Nephron (organoid): ENCODE measurements at regions not wholly inside any gene's neighbourhood (a gene's known extent, or its start where the extent isn't known, plus 50 kb on each side); places are given as distances from the start of the nearest gene placed in this dataset.

Source experiments
- H3K27ac Mint-ChIP-seq, 3 experiments: 2 replicates each; pipeline ENCODE4 v1.8.0; 2020; ENCODE audit warnings: mixed read lengths in 3 of 3, mild to moderate bottlenecking in 2 of 3, moderate library complexity in 1 of 3
- H3K27me3 Mint-ChIP-seq: 2 replicates; pipeline ENCODE4 v1.8.0; 2021; ENCODE audit warnings: low read depth, mild to moderate bottlenecking, moderate library complexity, mixed read lengths
- H3K36me3 Mint-ChIP-seq: 2 replicates; pipeline ENCODE4 v1.8.0; 2020; ENCODE audit warnings: low read depth, mixed read lengths
- H3K4me1 Mint-ChIP-seq: 2 replicates; pipeline ENCODE4 v1.8.0; 2020; ENCODE audit warnings: mixed read lengths
- H3K4me3 Mint-ChIP-seq, 3 experiments: 2 replicates each; pipeline ENCODE4 v1.8.0; 2020; ENCODE audit warnings: mild to moderate bottlenecking in 3 of 3, mixed read lengths in 3 of 3, moderate library complexity in 2 of 3
- H3K9me3 Mint-ChIP-seq: 2 replicates; pipeline ENCODE4 v1.8.0; 2020; ENCODE audit warnings: mixed read lengths
- TF ChIP-seq, protein P1 (sequence below), 3 experiments: fragments of 200-600 bp; sonication (generic); IDR thresholded peaks; one replicate each; pipeline ENCODE4 v1.5.0; 2021; ENCODE audit warnings: antibody characterized with exemption in 3 of 3; ENCODE audit not compliant: unreplicated experiment in 3 of 3

DNA sequence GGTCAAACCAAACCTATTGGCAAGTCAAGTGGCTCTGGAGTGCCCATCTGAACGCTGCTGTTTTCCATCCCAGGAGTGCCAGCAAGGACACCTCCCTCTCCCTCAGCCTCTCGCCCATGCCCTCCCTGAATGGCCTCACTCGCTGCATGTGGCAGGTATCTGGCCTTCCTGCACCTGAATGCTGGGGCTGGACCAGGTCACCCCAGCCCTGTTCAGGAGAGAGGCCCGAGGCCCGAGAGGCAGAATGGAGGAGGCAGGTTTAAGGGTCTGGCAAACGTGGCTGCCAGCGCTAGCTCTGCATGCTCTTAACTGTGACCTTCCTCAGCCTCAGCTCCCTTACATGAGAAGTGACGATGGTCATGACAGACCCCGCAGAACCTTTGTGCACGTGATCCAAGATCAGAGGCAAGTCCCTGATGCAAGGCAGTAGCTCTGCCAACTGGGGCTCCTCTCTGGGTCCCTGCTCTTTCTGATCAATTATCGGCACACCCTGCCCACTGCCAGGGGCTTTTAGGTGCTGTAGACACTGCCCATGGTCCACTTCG, 295.7 kb upstream of the ZMIZ1 start:
- H3K36me3 Mint-ChIP-seq = no peaks in the 10 kb centered on the region
- no peak overlapping the region for H3K4me3 Mint-ChIP-seq
- peaks cover 75% of the 10 kb centered on the region for H3K4me1 Mint-ChIP-seq
- TF ChIP-seq, protein P1, sequence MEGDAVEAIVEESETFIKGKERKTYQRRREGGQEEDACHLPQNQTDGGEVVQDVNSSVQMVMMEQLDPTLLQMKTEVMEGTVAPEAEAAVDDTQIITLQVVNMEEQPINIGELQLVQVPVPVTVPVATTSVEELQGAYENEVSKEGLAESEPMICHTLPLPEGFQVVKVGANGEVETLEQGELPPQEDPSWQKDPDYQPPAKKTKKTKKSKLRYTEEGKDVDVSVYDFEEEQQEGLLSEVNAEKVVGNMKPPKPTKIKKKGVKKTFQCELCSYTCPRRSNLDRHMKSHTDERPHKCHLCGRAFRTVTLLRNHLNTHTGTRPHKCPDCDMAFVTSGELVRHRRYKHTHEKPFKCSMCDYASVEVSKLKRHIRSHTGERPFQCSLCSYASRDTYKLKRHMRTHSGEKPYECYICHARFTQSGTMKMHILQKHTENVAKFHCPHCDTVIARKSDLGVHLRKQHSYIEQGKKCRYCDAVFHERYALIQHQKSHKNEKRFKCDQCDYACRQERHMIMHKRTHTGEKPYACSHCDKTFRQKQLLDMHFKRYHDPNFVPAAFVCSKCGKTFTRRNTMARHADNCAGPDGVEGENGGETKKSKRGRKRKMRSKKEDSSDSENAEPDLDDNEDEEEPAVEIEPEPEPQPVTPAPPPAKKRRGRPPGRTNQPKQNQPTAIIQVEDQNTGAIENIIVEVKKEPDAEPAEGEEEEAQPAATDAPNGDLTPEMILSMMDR (IDR thresholded peaks at IDR 0.05; ENCODE audit: unreplicated experiment in 3 of 3) = no peak
- H3K27me3 Mint-ChIP-seq = peaks cover 5% of the 10 kb centered on the region
- no peaks in the 10 kb centered on the region for H3K9me3 Mint-ChIP-seq
- peak overlapping the region; percentile 82 to 92 (median 90) for H3K27ac Mint-ChIP-seq

DNA sequence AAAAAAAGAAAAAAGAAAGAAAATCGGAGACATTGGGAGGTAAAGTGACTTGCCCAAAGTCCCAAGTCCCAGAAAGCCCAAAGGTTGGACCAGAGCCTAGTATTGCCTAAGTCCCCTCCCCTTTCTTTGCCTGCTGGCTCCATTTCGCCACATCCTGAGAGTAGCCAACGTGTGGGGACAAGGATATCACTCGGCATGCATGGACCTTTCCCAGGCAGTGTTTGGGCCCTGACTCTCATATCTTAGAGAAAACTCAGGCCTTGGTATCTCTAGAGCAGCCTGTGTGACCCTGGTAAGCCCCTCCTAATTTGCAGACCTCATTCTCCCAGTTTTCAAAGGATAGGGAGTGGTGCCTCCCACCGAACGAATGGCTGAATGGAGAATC, 294.2 kb upstream of the ZMIZ1 start:
- Mint-ChIP-seq H3K4me1 (peaks cover 67% of the 10 kb centered on the region), H3K27me3 (peaks cover 5% of the 10 kb centered on the region), H3K9me3 (no peaks in the 10 kb centered on the region), H3K4me3 (no peak overlapping the region), H3K36me3 (no peaks in the 10 kb centered on the region), H3K27ac (peak overlapping the region; percentile 90 to 98 (median 97))
- TF ChIP-seq, protein P1 (IDR thresholded peaks at IDR 0.05; ENCODE audit: unreplicated experiment in 3 of 3) = no peak

DNA sequence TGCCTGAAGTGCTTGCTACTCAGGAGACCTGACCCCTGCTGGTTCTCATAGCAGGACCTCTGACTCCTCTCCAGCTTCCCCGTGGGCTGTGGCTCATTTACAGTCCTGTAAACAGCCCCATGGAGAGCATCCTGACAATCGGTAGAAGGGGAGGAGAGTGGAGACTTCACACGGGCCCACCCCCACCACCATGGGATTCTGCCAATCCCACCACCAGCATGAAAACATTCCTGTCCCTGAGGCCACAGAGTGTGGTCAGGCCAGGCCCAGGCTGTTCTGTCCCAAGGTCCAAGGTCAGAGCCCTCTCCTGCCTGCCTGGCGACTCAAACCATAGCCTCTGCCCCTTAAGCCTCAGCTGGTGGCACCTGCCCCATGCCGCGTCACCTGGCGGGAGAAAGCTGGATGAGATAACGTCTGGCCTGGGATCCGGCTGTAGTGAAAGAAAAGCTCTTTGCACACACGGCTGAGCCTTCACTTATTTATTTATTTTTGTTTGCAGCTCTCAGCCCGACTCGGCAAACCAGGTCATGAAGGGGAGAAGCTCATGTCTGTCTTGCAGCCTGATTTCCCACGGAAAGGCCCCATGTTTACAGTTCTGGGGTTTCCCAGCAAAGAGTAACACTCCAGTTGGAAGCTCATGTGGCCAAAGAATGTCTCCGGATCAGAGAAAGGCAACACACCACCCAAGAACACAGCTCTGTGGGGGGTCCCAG, 293.6 kb upstream of the ZMIZ1 start:
- Mint-ChIP-seq H3K27ac (peak overlapping the region; percentile 90 to 98 (median 97)), H3K9me3 (no peaks in the 10 kb centered on the region), H3K4me1 (peaks cover 61% of the 10 kb centered on the region), H3K27me3 (peaks cover 5% of the 10 kb centered on the region), H3K4me3 (peak overlapping the region in 1 of 3 experiments; percentile 7), H3K36me3 (no peaks in the 10 kb centered on the region)
- TF ChIP-seq, protein P1 (IDR thresholded peaks at IDR 0.05; ENCODE audit: unreplicated experiment in 3 of 3) = peak in 1 of 3 experiments; percentile 35

DNA sequence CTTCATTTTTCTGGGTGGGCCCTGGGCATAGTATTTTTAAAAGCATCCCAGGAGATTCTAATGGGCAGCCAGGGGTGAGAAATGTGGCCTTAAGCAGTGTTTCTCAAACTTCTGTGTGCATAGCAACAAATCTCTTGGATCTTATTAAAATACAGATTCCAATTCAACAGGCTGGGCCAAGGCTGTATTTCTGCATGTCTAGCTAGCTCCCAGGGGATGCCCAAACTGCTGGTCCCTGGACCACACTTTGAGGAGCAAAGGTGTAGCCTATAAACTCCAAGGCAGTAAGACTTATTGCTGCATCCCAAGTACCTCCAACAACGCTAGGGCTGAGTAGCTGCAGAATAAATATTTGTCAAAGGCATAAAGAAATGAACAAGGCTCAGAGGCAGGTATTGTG, 292.9 kb upstream of the ZMIZ1 start:
- Mint-ChIP-seq H3K9me3 (no peaks in the 10 kb centered on the region), H3K36me3 (no peaks in the 10 kb centered on the region)
- TF ChIP-seq, protein P1 (IDR thresholded peaks at IDR 0.05; ENCODE audit: unreplicated experiment in 3 of 3) = no peak

DNA sequence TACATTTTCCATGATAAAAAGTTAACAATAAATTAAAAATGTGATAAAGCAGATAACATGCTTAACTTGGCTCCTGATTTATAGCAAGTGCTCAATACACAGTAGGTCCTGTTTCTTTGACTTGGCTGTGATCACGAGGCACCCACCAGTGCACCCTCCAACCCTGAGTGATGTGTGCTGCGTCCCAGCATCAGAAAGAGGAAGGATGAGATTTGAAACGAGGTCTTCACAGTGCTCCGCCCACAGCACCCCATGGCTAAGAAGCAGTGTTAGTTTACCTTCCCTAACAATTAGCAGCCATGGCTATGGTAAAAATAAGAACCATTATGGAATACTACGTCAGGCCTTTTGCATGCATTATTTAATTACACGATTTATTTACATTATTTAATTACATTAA, 292.0 kb upstream of the ZMIZ1 start:
- Mint-ChIP-seq H3K27me3 (no peaks in the 10 kb centered on the region), H3K4me3 (no peak overlapping the region)

More for the DNA sequence above, 292.9 kb upstream of the ZMIZ1 start:
- peaks cover 55% of the 10 kb centered on the region for H3K4me1 Mint-ChIP-seq
- H3K27me3 Mint-ChIP-seq = peaks cover 1% of the 10 kb centered on the region
- H3K4me3 Mint-ChIP-seq = no peak overlapping the region
- peak overlapping the region; percentile 90 to 98 (median 97) for H3K27ac Mint-ChIP-seq

More for the DNA sequence above, 292.0 kb upstream of the ZMIZ1 start:
- Mint-ChIP-seq H3K4me1 (peaks cover 50% of the 10 kb centered on the region), H3K36me3 (no peaks in the 10 kb centered on the region), H3K27ac (peak overlapping the region; percentile 90 to 98 (median 97)), H3K9me3 (no peaks in the 10 kb centered on the region)
- TF ChIP-seq, protein P1 (IDR thresholded peaks at IDR 0.05; ENCODE audit: unreplicated experiment in 3 of 3) = no peak
